ENCODE measurements at regions not wholly inside any gene's neighbourhood (a gene's known extent, or its start where the extent isn't known, plus 50 kb on each side); places are given as distances from the start of the nearest gene placed in this dataset.
"Not testable (repeated sequence)": the region's sequence is repeated elsewhere in the genome, so short reads cannot be mapped to it uniquely, and the experiment has no call there.

DNA sequence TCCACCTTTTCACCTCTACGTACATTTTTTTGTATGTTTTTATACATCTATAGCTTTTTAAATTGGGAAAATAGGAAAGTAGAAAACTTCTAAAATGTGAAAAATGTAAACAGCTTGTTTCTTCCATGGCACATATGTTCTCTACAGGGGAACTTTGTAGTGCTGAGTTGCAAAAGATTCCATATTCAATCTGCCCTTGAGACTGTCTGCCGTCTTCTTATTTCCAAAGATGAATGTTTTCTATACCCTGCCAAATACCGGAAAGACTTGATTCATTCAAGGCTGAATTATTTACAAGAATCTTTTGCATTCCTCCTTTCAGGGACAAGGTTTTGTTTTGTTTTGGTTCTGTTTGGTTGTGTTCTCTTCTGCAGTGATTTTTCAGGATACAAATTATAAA is 1334.5 kb upstream of the ADGRL4 start:
- Histone ChIP-seq H3K27me3 (no peaks in the 10 kb centered on the region), H3K36me3 (no peaks in the 10 kb centered on the region), H3K4me3 (ENCODE audit: low read depth in 1 of 2, low read length in 1 of 2) (no peak overlapping the region), H3K9me3 (no peaks in the 10 kb centered on the region), H3K4me1 (ENCODE audit: control insufficient read depth in 1 of 2, insufficient read depth in 1 of 2, low read depth in 1 of 2, low read length in 1 of 2) (no peaks in the 10 kb centered on the region), H3K27ac (no peak overlapping the region)
- TF ChIP-seq, protein P1, sequence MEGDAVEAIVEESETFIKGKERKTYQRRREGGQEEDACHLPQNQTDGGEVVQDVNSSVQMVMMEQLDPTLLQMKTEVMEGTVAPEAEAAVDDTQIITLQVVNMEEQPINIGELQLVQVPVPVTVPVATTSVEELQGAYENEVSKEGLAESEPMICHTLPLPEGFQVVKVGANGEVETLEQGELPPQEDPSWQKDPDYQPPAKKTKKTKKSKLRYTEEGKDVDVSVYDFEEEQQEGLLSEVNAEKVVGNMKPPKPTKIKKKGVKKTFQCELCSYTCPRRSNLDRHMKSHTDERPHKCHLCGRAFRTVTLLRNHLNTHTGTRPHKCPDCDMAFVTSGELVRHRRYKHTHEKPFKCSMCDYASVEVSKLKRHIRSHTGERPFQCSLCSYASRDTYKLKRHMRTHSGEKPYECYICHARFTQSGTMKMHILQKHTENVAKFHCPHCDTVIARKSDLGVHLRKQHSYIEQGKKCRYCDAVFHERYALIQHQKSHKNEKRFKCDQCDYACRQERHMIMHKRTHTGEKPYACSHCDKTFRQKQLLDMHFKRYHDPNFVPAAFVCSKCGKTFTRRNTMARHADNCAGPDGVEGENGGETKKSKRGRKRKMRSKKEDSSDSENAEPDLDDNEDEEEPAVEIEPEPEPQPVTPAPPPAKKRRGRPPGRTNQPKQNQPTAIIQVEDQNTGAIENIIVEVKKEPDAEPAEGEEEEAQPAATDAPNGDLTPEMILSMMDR (IDR thresholded peaks at IDR 0.05): no peak

DNA sequence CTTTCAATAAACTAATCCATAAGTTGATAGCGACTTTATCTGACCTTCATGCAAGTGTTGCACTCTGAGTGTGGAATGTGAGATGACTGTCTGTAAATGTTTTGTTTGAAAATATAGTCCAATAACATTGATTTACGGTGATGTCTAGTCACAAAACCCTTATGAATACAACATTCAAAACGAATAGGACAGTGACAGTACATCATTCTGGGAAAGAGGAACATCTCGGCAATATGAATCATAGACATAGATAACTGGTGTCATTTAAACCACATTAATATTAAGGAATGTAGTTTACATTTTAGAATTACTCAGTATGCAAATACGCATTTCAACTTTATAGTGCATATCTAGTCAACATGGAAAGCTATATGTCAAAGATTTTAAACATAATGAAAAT is 1311.6 kb upstream of the ADGRL4 start:
- H3K27me3 ChIP-seq: no peaks in the 10 kb centered on the region
- no peak overlapping the region for H3K27ac ChIP-seq
- H3K9me3 ChIP-seq: no peaks in the 10 kb centered on the region
- TF ChIP-seq, protein P1 (IDR thresholded peaks at IDR 0.05): no peak
- H3K36me3 ChIP-seq: no peaks in the 10 kb centered on the region
- H3K4me1 ChIP-seq (ENCODE audit: control insufficient read depth in 1 of 2, insufficient read depth in 1 of 2, low read depth in 1 of 2, low read length in 1 of 2): no peaks in the 10 kb centered on the region
- no peak overlapping the region for H3K4me3 ChIP-seq (ENCODE audit: low read depth in 1 of 2, low read length in 1 of 2)

DNA sequence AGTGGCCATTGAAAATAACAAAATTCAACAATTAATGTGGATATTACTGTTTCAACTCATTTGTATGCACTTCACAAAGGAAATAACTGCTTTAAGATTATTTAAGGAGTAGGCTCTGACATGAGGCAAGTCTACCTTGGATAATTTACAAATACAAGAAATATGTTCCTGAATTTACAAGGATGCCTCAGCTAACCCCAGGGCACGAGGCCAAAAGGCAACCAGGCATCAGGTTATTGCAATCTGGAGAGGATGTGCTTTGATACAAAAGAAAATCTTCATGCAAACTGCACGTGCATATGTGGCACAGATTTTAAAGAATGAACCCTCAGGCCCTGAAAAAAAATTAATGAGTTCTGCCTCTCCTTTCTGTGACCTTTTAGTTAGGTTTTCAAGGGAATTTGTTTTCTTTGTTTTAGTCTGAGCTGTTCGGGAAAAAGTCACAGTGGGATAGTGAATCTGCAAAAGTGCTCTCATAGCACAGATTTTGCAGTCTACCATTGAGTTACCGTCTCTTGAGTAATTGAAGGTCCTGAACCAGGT is 1304.2 kb upstream of the ADGRL4 start:
- Histone ChIP-seq H3K4me1 (ENCODE audit: control insufficient read depth in 1 of 2, insufficient read depth in 1 of 2, low read depth in 1 of 2, low read length in 1 of 2) (no peaks in the 10 kb centered on the region), H3K4me3 (ENCODE audit: low read depth in 1 of 2, low read length in 1 of 2) (no peak overlapping the region), H3K9me3 (no peaks in the 10 kb centered on the region), H3K36me3 (no peaks in the 10 kb centered on the region), H3K27me3 (no peaks in the 10 kb centered on the region), H3K27ac (no peak overlapping the region)
- TF ChIP-seq, protein P1 (IDR thresholded peaks at IDR 0.05): no peak

DNA sequence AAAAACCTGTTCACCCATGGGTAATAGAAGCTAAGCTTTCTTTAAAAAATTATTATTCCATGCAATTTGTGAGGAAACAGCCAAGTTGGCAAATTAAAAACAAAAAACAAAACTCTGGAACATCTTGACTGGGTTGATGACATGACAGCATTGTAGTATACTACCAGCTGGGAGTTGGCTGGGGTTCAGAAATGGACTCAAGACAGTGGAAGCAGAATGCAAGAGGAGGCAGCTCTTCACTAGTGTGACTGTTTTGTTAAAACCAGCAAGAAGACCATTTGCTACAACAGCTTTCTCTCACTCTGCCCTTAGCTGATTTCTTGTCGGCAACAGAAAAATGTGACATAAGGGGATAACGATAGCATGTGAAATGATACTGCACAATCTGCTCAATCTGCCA is 1298.9 kb upstream of the ADGRL4 start:
- no peaks in the 10 kb centered on the region for H3K4me1 ChIP-seq (ENCODE audit: control insufficient read depth in 1 of 2, insufficient read depth in 1 of 2, low read depth in 1 of 2, low read length in 1 of 2)
- H3K36me3 ChIP-seq: no peaks in the 10 kb centered on the region
- TF ChIP-seq, protein P1 (IDR thresholded peaks at IDR 0.05): no peak
- no peaks in the 10 kb centered on the region for H3K27me3 ChIP-seq
- no peaks in the 10 kb centered on the region for H3K9me3 ChIP-seq
- no peak overlapping the region for H3K4me3 ChIP-seq (ENCODE audit: low read depth in 1 of 2, low read length in 1 of 2)
- H3K27ac ChIP-seq: no peak overlapping the region

DNA sequence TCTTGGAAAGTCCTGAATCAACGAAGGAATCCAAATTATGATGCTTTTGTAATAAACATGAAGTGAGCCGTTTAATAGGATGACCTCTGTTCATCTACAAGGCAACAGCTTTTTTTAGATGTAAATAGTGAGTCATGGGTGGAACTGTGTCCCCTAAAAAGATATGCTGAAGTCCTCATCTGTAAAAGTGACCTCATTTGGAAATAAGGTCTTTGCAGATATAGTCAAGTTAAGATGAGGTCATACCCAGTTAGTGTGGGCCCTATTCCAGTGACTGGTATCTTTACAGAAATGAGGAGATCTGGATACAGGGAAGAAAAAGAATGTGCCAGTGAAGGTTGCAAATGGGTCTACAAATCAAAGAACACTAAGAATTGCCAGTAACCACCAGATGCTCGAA is 1287.3 kb upstream of the ADGRL4 start:
- no peak overlapping the region for H3K27ac ChIP-seq
- no peaks in the 10 kb centered on the region for H3K4me1 ChIP-seq (ENCODE audit: control insufficient read depth in 1 of 2, insufficient read depth in 1 of 2, low read depth in 1 of 2, low read length in 1 of 2)
- no peaks in the 10 kb centered on the region for H3K36me3 ChIP-seq
- no peaks in the 10 kb centered on the region for H3K27me3 ChIP-seq
- TF ChIP-seq, protein P1 (IDR thresholded peaks at IDR 0.05): no peak
- H3K9me3 ChIP-seq: no peaks in the 10 kb centered on the region
- H3K4me3 ChIP-seq (ENCODE audit: low read depth in 1 of 2, low read length in 1 of 2): no peak overlapping the region

DNA sequence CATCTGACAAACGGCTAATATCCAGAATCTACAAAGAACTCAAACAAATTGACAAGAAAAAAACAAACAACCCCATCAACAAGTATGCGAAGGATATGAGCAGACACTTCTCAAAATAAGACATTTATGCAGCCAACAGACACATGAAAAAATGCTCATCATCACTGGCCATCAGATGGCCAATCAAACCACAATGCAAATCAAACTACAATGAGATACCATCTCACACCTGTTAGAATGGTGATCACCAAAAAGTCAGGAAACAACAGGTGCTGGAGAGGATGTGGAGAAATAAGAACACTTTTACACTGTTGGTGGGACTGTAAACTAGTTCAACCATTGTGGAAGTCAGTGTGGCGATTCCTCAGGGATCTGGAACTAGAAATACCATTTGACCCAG is 1282.2 kb upstream of the ADGRL4 start:
- H3K36me3 ChIP-seq; H3K4me1 ChIP-seq (ENCODE audit: control insufficient read depth in 1 of 2, insufficient read depth in 1 of 2, low read depth in 1 of 2, low read length in 1 of 2): not testable (repeated sequence)

More for the DNA sequence above, 1282.2 kb upstream of the ADGRL4 start:
- H3K27me3 ChIP-seq; H3K4me3 ChIP-seq (ENCODE audit: low read depth in 1 of 2, low read length in 1 of 2); H3K27ac ChIP-seq; H3K9me3 ChIP-seq: not testable (repeated sequence)

All from neutrophil (primary cell).